IMR-90 (cell line): ENCODE measurements at regions not wholly inside any gene's neighbourhood (a gene's known extent, or its start where the extent isn't known, plus 50 kb on each side); places are given as distances from the start of the nearest gene placed in this dataset.

Source experiments
- ATAC-seq: fragments of 200-7000 bp; cut with Tn5 transposase; 2 replicates; pipeline ENCODE4 v1.9.1; 2020; ENCODE audit warnings: low read depth, mild to moderate bottlenecking, moderate library complexity
- BruUV-seq: library from RNA; stranded (reverse); fragments of 400-500 nt; replicated peaks from 2 replicates; lab custom pipeline; 2021; lab: Mats Ljungman, UMichigan
- CTCF ChIA-PET: fragments of 300-600 bp; formaldehyde crosslinking; extraction: SDS; loops from one replicate; lab custom pipeline; 2021; ENCODE audit warnings: antibody characterized with exemption; lab: Yijun Ruan, JAX
- POLR2A ChIA-PET: fragments of 300-600 bp; sonication (Branson Sonifier 250); formaldehyde crosslinking; loops from one replicate; lab custom pipeline; 2022; ENCODE audit warnings: antibody characterized with exemption; ENCODE audit not compliant: unreplicated experiment; lab: Charles Lee
- DNase-seq: peaks from one replicate; pipeline ENCODE4 v3.0.0; 2013
- H2AFZ ChIP-seq: replicated peaks from 2 replicates; pipeline ENCODE3; 2013; ENCODE audit warnings: low read length, mild to moderate bottlenecking; ENCODE audit not compliant: poor library complexity
- H2AK5ac ChIP-seq: 2 replicates; pipeline ENCODE4 v1.6.1; 2013; ENCODE audit warnings: low read depth, low read length, inconsistent platforms
- H2AK9ac ChIP-seq: replicated peaks from 2 replicates; pipeline ENCODE3; 2013; ENCODE audit warnings: mild to moderate bottlenecking, low read depth, low read length, moderate library complexity; ENCODE audit not compliant: poor library complexity
- H2BK120ac ChIP-seq: 2 replicates; pipeline ENCODE4 v1.6.1; 2013; ENCODE audit warnings: low read depth, low read length, inconsistent platforms
- H2BK15ac ChIP-seq: 3 replicates; pipeline ENCODE4 v1.6.1; 2013; ENCODE audit warnings: low read depth, low read length, inconsistent platforms
- H2BK20ac ChIP-seq: 2 replicates; pipeline ENCODE4 v1.6.1; 2013; ENCODE audit warnings: low read depth, mild to moderate bottlenecking, inconsistent platforms, low read length, moderate library complexity
- H2BK5ac ChIP-seq: 2 replicates; pipeline ENCODE4 v1.6.1; 2013; ENCODE audit warnings: mild to moderate bottlenecking, low read depth, low read length, inconsistent platforms; ENCODE audit not compliant: poor library complexity, severe bottlenecking
- H3K14ac ChIP-seq: replicated peaks from 2 replicates; pipeline ENCODE4 v1.6.1; 2013; ENCODE audit warnings: low read depth, low read length, inconsistent platforms
- H3K18ac ChIP-seq: 2 replicates; pipeline ENCODE4 v1.6.1; 2013; ENCODE audit warnings: low read depth, low read length, control low read depth
- H3K23ac ChIP-seq: 2 replicates; pipeline ENCODE4 v1.6.1; 2013; ENCODE audit warnings: low read depth, low read length, inconsistent platforms
- H3K27ac ChIP-seq: 2 replicates; pipeline ENCODE4 v1.5.1; 2013; ENCODE audit warnings: mild to moderate bottlenecking, control low read depth, low read length; ENCODE audit not compliant: insufficient read depth
- H3K27me3 ChIP-seq: 2 replicates; pipeline ENCODE4 v1.6.1; 2013; ENCODE audit warnings: low read length; ENCODE audit not compliant: control insufficient read depth, insufficient read depth
- H3K36me3 ChIP-seq: 2 replicates; pipeline ENCODE4 v1.6.1; 2013; ENCODE audit warnings: low read length, mixed read lengths; ENCODE audit not compliant: control insufficient read depth, insufficient read depth
- H3K4ac ChIP-seq: 2 replicates; pipeline ENCODE4 v1.6.1; 2013; ENCODE audit warnings: low read depth, low read length, inconsistent platforms
- H3K4me1 ChIP-seq: 2 replicates; pipeline ENCODE4 v1.6.1; 2013; ENCODE audit warnings: low read length, mixed read lengths; ENCODE audit not compliant: control insufficient read depth, insufficient read depth
- H3K4me2 ChIP-seq: 2 replicates; pipeline ENCODE4 v1.6.1; 2013; ENCODE audit warnings: low read depth, mild to moderate bottlenecking, control low read depth, low read length, moderate library complexity
- H3K4me3 ChIP-seq: 2 replicates; pipeline ENCODE4 v1.5.1; 2013; ENCODE audit warnings: low read depth, mild to moderate bottlenecking, control low read depth, low read length, moderate library complexity; ENCODE audit not compliant: insufficient read depth
- H3K56ac ChIP-seq: 2 replicates; pipeline ENCODE4 v1.6.1; 2013; ENCODE audit warnings: low read length, inconsistent platforms; ENCODE audit not compliant: insufficient read depth; ENCODE audit errors: extremely low read depth
- H3K79me1 ChIP-seq, 2 experiments: 2 replicates each; pipeline ENCODE4 v1.6.1; 2013; ENCODE audit warnings: low read length in 2 of 2, inconsistent platforms in 1 of 2, low read depth in 1 of 2
- H3K9ac ChIP-seq: 2 replicates; pipeline ENCODE4 v1.6.1; 2013; ENCODE audit warnings: low read depth, low read length, control low read depth
- H3K9me1 ChIP-seq: 2 replicates; pipeline ENCODE4 v1.6.1; 2013; ENCODE audit warnings: low read length, inconsistent platforms; ENCODE audit not compliant: insufficient read depth
- H3K9me3 ChIP-seq: 2 replicates; pipeline ENCODE4 v1.6.1; 2013; ENCODE audit warnings: low read length; ENCODE audit not compliant: control insufficient read depth, insufficient read depth
- H4K20me1 ChIP-seq: 2 replicates; pipeline ENCODE4 v1.6.1; 2013; ENCODE audit warnings: low read length, inconsistent platforms; ENCODE audit not compliant: insufficient read depth
- H4K5ac ChIP-seq: 2 replicates; pipeline ENCODE4 v1.6.1; 2013; ENCODE audit warnings: mild to moderate bottlenecking, low read depth, low read length, control low read depth
- H4K8ac ChIP-seq, 2 experiments: 2 replicates each; pipeline ENCODE4 v1.6.1; 2013; ENCODE audit warnings: low read depth in 2 of 2, low read length in 2 of 2, control low read depth in 1 of 2, inconsistent platforms in 1 of 2
- H4K91ac ChIP-seq: 2 replicates; pipeline ENCODE4 v1.6.1; 2013; ENCODE audit warnings: low read depth, low read length, inconsistent platforms; ENCODE audit not compliant: insufficient read depth
- CEBPB ChIP-seq: IDR thresholded peaks from 2 replicates; pipeline ENCODE4 v1.6.1; 2012; ENCODE audit warnings: low read depth, low read length, improper control_type of control experiment
- ELK1 ChIP-seq: fragments of 150-350 bp; IDR thresholded peaks from 2 replicates; pipeline ENCODE4 v1.6.1; 2016; ENCODE audit warnings: low read depth, mild to moderate bottlenecking, low read length, moderate library complexity, borderline replicate concordance
- MAFK ChIP-seq: IDR thresholded peaks from 2 replicates; pipeline ENCODE4 v1.6.1; 2012; ENCODE audit warnings: low read depth, low read length, improper control_type of control experiment
- NFE2L2 ChIP-seq: fragments of 150-350 bp; IDR thresholded peaks from 2 replicates; pipeline ENCODE4 v1.6.1; 2016; ENCODE audit warnings: low read depth, mild to moderate bottlenecking, low read length
- RCOR1 ChIP-seq: IDR thresholded peaks from 2 replicates; pipeline ENCODE4 v1.6.1; 2012; ENCODE audit warnings: mild to moderate bottlenecking, low read length, improper control_type of control experiment; ENCODE audit not compliant: insufficient replicate concordance
- WGBS, 2 experiments: methylation state at CpG; one replicate each; pipeline versions ENCODE4 v1.1.5 to v1.1.7; 2013; ENCODE audit warnings: missing lambda C conversion rate in 2 of 2; ENCODE audit not compliant: insufficient read length in 1 of 2; ENCODE audit errors: extremely low coverage in 2 of 2; 5-methylcytosine and 5-hydroxymethylcytosine counted together
- dilution Hi-C: fragments of 300-500 bp; cut with HindIII; formaldehyde crosslinking; loops from one replicate; pipeline ENCODE4 v1.14.3; 2018; ENCODE audit warnings: low sequenced_read_pairs; ENCODE audit not compliant: unreplicated experiment
- in situ Hi-C: fragments of 300-500 bp; cut with MboI; formaldehyde crosslinking; loops from 3 replicates; pipeline ENCODE4 v1.14.3; 2019; ENCODE audit warnings: low sequenced_read_pairs, inconsistent platforms, mixed read lengths
- intact Hi-C: fragments of 100-400 bp; cut with micrococcal nuclease; formaldehyde crosslinking; loops from 2 replicates; pipeline ENCODE4 v1.10.0; 2022
- TF ChIP-seq, protein P1 (sequence below): conservative IDR thresholded peaks from 2 replicates; pipeline ENCODE4 v1.5.1; 2012; ENCODE audit warnings: mild to moderate bottlenecking, low read depth, low read length, improper control_type of control experiment

DNA sequence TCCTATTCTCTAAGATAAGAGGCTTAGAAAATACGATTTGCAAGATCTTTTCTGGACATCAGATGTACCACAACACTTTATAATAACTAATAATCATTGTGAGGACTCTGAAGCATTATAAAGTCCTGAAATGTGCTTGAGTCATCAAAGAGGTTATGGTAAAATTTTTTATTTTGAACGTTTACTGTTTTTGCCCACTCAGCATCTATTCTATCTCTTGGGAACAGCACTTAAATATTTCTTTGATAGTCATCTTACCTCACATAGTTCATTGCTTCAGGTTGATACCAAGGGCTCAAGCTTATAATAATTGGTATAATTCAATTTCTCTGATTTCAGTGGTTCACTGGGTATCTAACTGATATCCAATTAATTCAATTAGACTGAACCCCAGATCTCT lies 700.5 kb downstream of the KHDRBS2 start:
- TF ChIP-seq CEBPB = no peak
- no peak for TF ChIP-seq NFE2L2
- peak; percentile 79 for TF ChIP-seq MAFK
- no peak for TF ChIP-seq RCOR1
- TF ChIP-seq, protein P1, sequence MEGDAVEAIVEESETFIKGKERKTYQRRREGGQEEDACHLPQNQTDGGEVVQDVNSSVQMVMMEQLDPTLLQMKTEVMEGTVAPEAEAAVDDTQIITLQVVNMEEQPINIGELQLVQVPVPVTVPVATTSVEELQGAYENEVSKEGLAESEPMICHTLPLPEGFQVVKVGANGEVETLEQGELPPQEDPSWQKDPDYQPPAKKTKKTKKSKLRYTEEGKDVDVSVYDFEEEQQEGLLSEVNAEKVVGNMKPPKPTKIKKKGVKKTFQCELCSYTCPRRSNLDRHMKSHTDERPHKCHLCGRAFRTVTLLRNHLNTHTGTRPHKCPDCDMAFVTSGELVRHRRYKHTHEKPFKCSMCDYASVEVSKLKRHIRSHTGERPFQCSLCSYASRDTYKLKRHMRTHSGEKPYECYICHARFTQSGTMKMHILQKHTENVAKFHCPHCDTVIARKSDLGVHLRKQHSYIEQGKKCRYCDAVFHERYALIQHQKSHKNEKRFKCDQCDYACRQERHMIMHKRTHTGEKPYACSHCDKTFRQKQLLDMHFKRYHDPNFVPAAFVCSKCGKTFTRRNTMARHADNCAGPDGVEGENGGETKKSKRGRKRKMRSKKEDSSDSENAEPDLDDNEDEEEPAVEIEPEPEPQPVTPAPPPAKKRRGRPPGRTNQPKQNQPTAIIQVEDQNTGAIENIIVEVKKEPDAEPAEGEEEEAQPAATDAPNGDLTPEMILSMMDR = no peak
- TF ChIP-seq ELK1 = no peak
- Histone ChIP-seq H4K8ac (no peak overlapping the region), H3K27ac (no peak overlapping the region), H2AK5ac (no peak overlapping the region), H3K14ac (no peak overlapping the region), H3K9ac (no peak overlapping the region), H3K36me3 (no peaks in the 10 kb centered on the region), H3K79me1 (no peaks in the 10 kb centered on the region), H4K20me1 (no peaks in the 10 kb centered on the region), H3K23ac (no peak overlapping the region), H2AFZ (no peak overlapping the region), H2BK20ac (no peak overlapping the region), H3K56ac (no peak overlapping the region), H3K9me1 (no peaks in the 10 kb centered on the region), H3K4me3 (no peak overlapping the region), H2BK120ac (no peak overlapping the region), H3K4me2 (no peak overlapping the region), H3K9me3 (no peaks in the 10 kb centered on the region; the same call in 1 of the 2 replicates), H4K91ac (no peak overlapping the region), H3K27me3 (no peaks in the 10 kb centered on the region), H2AK9ac (no peak overlapping the region), H2BK5ac (no peak overlapping the region), H3K4me1 (no peaks in the 10 kb centered on the region), H2BK15ac (no peak overlapping the region), H4K5ac (no peak overlapping the region), H3K4ac (no peak overlapping the region), H3K18ac (no peak overlapping the region)
- no peak for DNase-seq
- no peak for ATAC-seq
- in situ Hi-C loops = no loop called here
- ChIA-PET POLR2A (no interaction called here), CTCF (no interaction called here)
- intact Hi-C loops = no loop called here
- dilution Hi-C loops = no loop called here
- no TSS peak for BruUV-seq
- no CpG with 5 or more reads among the region's 2 CpGs for WGBS, 2 experiments
